SK-N-SH (cell line): ENCODE measurements at regions not wholly inside any gene's neighbourhood (a gene's known extent, or its start where the extent isn't known, plus 50 kb on each side); places are given as distances from the start of the nearest gene placed in this dataset.

Experiments
- CTCF ChIA-PET: fragments of 300-600, 350-600 bp; formaldehyde crosslinking; extraction: SDS; loops from one replicate; lab custom pipeline; 2021; lab: Yijun Ruan, JAX
- POLR2A ChIA-PET: fragments of 350-600 bp; sonication (Branson Sonifier 250); formaldehyde crosslinking; extraction: SDS; loops from one replicate; lab custom pipeline; 2020; ENCODE audit warnings: antibody characterized with exemption, inconsistent platforms; lab: Yijun Ruan, JAX
- DNase-seq: peaks from one replicate; pipeline ENCODE4 v3.0.0; 2012
- H2AFZ ChIP-seq: fragments of 200-600 bp; sonication (generic); 2 replicates; pipeline ENCODE4 v1.8.1; 2016; ENCODE audit warnings: antibody characterized with exemption, mild to moderate bottlenecking, low read depth
- H3F3A ChIP-seq: fragments of 200-600 bp; sonication (generic); replicated peaks from 2 replicates; pipeline ENCODE3; 2016; ENCODE audit warnings: antibody characterized with exemption, mild to moderate bottlenecking; ENCODE audit not compliant: insufficient read depth
- H3K27ac ChIP-seq, 2 experiments: fragments of 200-500 bp in 1 of 2; fragments of 200-600 bp in 1 of 2; sonication (Bioruptor generic) in 1 of 2; sonication (generic), shearing (Covaris generic) in 1 of 2; 2 replicates each; pipeline versions ENCODE4 v1.5.1 to v1.6.1; 2014 to 2016; ENCODE audit warnings: low read depth in 2 of 2, inconsistent platforms in 1 of 2, low read length in 1 of 2, mild to moderate bottlenecking in 1 of 2, mixed read lengths in 1 of 2
- H3K27me3 ChIP-seq: fragments of 200-600 bp; sonication (generic), shearing (Covaris generic); 2 replicates; pipeline ENCODE4 v1.6.1; 2016; ENCODE audit warnings: mixed run types; ENCODE audit not compliant: insufficient read depth
- H3K36me3 ChIP-seq, 2 experiments: fragments of 200-500 bp in 1 of 2; fragments of 200-600 bp in 1 of 2; sonication (Bioruptor generic) in 1 of 2; sonication (generic) in 1 of 2; replicated peaks in 1 of 2; 2 replicates each; pipeline versions ENCODE3 to v1.5.1; 2014 to 2016; ENCODE audit warnings: low read length in 1 of 2, mild to moderate bottlenecking in 1 of 2; ENCODE audit not compliant: insufficient read depth in 2 of 2, control insufficient read depth in 1 of 2
- H3K4me1 ChIP-seq, 2 experiments: fragments of 200-500 bp in 1 of 2; fragments of 200-600 bp in 1 of 2; sonication (Bioruptor generic) in 1 of 2; sonication (generic), shearing (Covaris generic) in 1 of 2; 2 replicates each; pipeline versions ENCODE4 v1.5.1 to v1.6.1; 2014 to 2016; ENCODE audit warnings: low read depth in 1 of 2, low read length in 1 of 2, mixed run types in 1 of 2; ENCODE audit not compliant: insufficient read depth in 2 of 2, control insufficient read depth in 1 of 2
- H3K4me2 ChIP-seq: fragments of 200-600 bp; sonication (generic), shearing (Covaris generic); 2 replicates; pipeline ENCODE4 v1.6.1; 2017; ENCODE audit warnings: mixed run types
- H3K4me3 ChIP-seq, 2 experiments: fragments of 200-500 bp in 1 of 2; fragments of 200-600 bp in 1 of 2; sonication (Bioruptor generic) in 1 of 2; sonication (generic), shearing (Covaris generic) in 1 of 2; 2 replicates each; pipeline versions ENCODE4 v1.5.1 to v1.8.1; 2014 to 2016; ENCODE audit warnings: low read depth in 2 of 2, inconsistent platforms in 1 of 2, low read length in 1 of 2, mild to moderate bottlenecking in 1 of 2, mixed read lengths in 1 of 2, moderate library complexity in 1 of 2
- H3K79me2 ChIP-seq: fragments of 200-600 bp; sonication (generic); 2 replicates; pipeline ENCODE4 v1.8.1; 2017; ENCODE audit warnings: mild to moderate bottlenecking; ENCODE audit not compliant: insufficient read depth
- H3K9ac ChIP-seq: fragments of 200-600 bp; sonication (generic); 2 replicates; pipeline ENCODE4 v1.6.1; 2017; ENCODE audit warnings: mixed run types
- H3K9me2 ChIP-seq: fragments of 200-600 bp; sonication (generic); 2 replicates; pipeline ENCODE4 v1.6.1; 2017; ENCODE audit warnings: mixed run types
- H3K9me3 ChIP-seq: fragments of 200-600 bp; sonication (generic); 2 replicates; pipeline ENCODE4 v1.6.1; 2017; ENCODE audit warnings: mixed run types, mild to moderate bottlenecking, moderate library complexity
- H4K20me1 ChIP-seq: fragments of 200-600 bp; sonication (generic); 2 replicates; pipeline ENCODE4 v1.6.1; 2017; ENCODE audit warnings: mild to moderate bottlenecking, mixed run types; ENCODE audit not compliant: insufficient read depth
- CTCF ChIP-seq: fragments of 200-600 bp; sonication (generic); IDR thresholded peaks from 2 replicates; pipeline ENCODE4 v1.6.1; 2017; ENCODE audit warnings: antibody characterized with exemption, mild to moderate bottlenecking, moderate library complexity
- EP300 ChIP-seq, 2 experiments: IDR thresholded peaks; 2 replicates each; pipeline versions ENCODE4 v1.4.0 to v1.6.1; 2012; ENCODE audit warnings: borderline replicate concordance in 1 of 2, low read depth in 1 of 2, low read length in 1 of 2
- FOSL2 ChIP-seq: IDR thresholded peaks from 2 replicates; pipeline ENCODE4 v1.4.0; 2012; ENCODE audit warnings: low read depth, mild to moderate bottlenecking, moderate library complexity, borderline replicate concordance
- FOXM1 ChIP-seq: IDR thresholded peaks from 2 replicates; pipeline ENCODE4 v1.4.0; 2012; ENCODE audit warnings: low read depth, mild to moderate bottlenecking
- GABPA ChIP-seq: IDR thresholded peaks from 2 replicates; pipeline ENCODE4 v1.4.0; 2012; ENCODE audit warnings: low read depth, mild to moderate bottlenecking
- GATA2 ChIP-seq: sonication (generic); formaldehyde crosslinking; IDR thresholded peaks from 2 replicates; pipeline ENCODE4 v1.5.0; 2020; ENCODE audit warnings: mild to moderate bottlenecking, missing genetic modification reagents
- MXI1 ChIP-seq: IDR thresholded peaks from 2 replicates; pipeline ENCODE4 v1.6.1; 2012; ENCODE audit warnings: mild to moderate bottlenecking, low read depth, low read length, improper control_type of control experiment
- NFIC ChIP-seq: IDR thresholded peaks from 2 replicates; pipeline ENCODE4 v1.4.0; 2012; ENCODE audit warnings: borderline replicate concordance
- NRF1 ChIP-seq: IDR thresholded peaks from 2 replicates; pipeline ENCODE4 v1.6.1; 2012; ENCODE audit warnings: low read depth, mild to moderate bottlenecking, low read length
- POLR2AphosphoS5 ChIP-seq: IDR thresholded peaks from 2 replicates; pipeline ENCODE4 v1.6.1; 2012; ENCODE audit warnings: low read depth, low read length
- RCOR1 ChIP-seq: fragments of 150-350 bp; IDR thresholded peaks from 2 replicates; pipeline ENCODE4 v1.6.1; 2017; ENCODE audit warnings: antibody characterized with exemption, low read length
- RFX5 ChIP-seq: IDR thresholded peaks from 2 replicates; pipeline ENCODE4 v1.6.1; 2012; ENCODE audit warnings: mild to moderate bottlenecking, improper control_type of control experiment, low read length
- RXRA ChIP-seq: IDR thresholded peaks from 2 replicates; pipeline ENCODE4 v1.4.0; 2012; ENCODE audit warnings: low read depth, mild to moderate bottlenecking, borderline replicate concordance
- SMC3 ChIP-seq: IDR thresholded peaks from 2 replicates; pipeline ENCODE4 v1.6.1; 2012; ENCODE audit warnings: low read depth, low read length, improper control_type of control experiment
- TCF12 ChIP-seq: IDR thresholded peaks from 2 replicates; pipeline ENCODE4 v1.4.0; 2012
- YY1 ChIP-seq: IDR thresholded peaks from 2 replicates; pipeline ENCODE4 v1.4.0; 2012; ENCODE audit warnings: low read depth, mild to moderate bottlenecking
- ZBTB33 ChIP-seq: IDR thresholded peaks from 2 replicates; pipeline ENCODE4 v1.4.0; 2012; ENCODE audit warnings: low read depth, borderline replicate concordance
- WGBS: methylation state at CpG from one replicate; pipeline ENCODE4 v1.1.6; 2017; ENCODE audit warnings: low lambda C conversion rate; 5-methylcytosine and 5-hydroxymethylcytosine counted together
- TF ChIP-seq, protein P1 (sequence below): IDR thresholded peaks from 2 replicates; pipeline ENCODE4 v1.4.0; 2012; ENCODE audit warnings: low read depth, borderline replicate concordance
- TF ChIP-seq, protein P2 (sequence below): fragments of 150-350 bp; IDR thresholded peaks from 2 replicates; pipeline ENCODE4 v1.6.1; 2017; ENCODE audit warnings: antibody characterized with exemption, low read length, low read depth, borderline replicate concordance

- no peak for TF ChIP-seq RXRA
- no peak for TF ChIP-seq NRF1
- TF ChIP-seq GATA2: no peak
- TF ChIP-seq EP300 (IDR thresholded peaks at IDR 0.05; ENCODE audit: borderline replicate concordance in 1 of 2, low read depth in 1 of 2, low read length in 1 of 2): no peak
- TF ChIP-seq SMC3: no peak
- no peak for TF ChIP-seq FOXM1
- TF ChIP-seq CTCF: no peak
- no peak for TF ChIP-seq RCOR1
Measured at GRCh38 chr16:52312716-52313115, 234.2 kb downstream of the TOX3 start (continued).

DNA sequence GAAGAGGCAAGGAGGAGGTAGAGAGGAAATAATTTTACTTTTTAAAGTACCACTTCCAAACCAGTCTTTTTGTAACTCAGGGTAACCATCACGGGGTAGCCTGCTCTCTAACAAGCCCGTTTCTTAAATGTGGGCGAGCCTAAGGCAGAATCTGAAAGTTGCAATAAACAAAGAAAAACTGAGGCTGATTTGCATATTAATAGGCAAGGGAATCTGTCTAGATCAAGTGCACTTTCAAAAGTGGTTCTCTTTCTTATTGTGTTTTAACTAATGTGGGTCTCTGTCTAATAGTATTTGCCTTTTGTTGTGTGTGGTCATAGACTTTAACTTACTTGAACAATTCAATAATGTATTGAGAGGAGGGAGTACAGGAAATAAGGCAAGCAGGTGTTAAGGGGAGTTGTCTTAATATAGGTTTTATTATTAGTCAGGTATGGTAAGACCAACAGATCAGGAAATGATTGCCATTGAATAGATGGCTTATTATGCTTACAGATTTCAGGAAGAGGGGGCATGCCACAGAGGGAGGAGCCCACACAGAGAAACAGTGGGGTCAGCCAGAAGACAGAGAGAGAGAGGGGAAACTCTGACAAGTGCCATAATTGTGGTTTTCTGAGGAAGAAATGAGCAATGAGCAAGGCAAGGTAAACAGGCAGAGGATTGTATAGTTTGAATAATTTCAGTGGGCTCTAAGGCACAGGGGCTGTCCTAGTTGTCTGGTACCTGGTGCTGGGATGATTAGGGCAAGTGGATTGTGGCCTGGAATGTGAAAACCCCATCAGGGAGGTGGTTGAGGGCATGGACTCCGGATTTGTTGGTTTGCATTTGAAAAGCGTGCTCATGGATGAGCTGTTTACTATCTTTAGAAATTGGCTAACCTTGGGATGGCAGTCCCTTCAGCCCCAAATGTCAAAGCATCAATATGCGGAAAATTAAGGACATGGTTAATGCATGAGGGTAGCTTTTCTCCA, 237.2 kb downstream of the TOX3 start:
- Histone ChIP-seq H3K4me1 (no peaks in the 10 kb centered on the region), H3K27me3 (no peaks in the 10 kb centered on the region), H3F3A (no peaks in the 10 kb centered on the region), H3K27ac (no peak overlapping the region), H3K4me3 (no peak overlapping the region), H2AFZ (no peak overlapping the region), H3K9ac (no peak overlapping the region), H4K20me1 (no peaks in the 10 kb centered on the region), H3K79me2 (no peaks in the 10 kb centered on the region), H3K36me3 (no peaks in the 10 kb centered on the region), H3K9me3 (no peaks in the 10 kb centered on the region; the same call in 1 of the 2 replicates), H3K9me2 (no peaks in the 10 kb centered on the region), H3K4me2 (no peak overlapping the region)
- ChIA-PET CTCF (no interaction called here), POLR2A (no interaction called here)
- WGBS: 8% methylated on average over 6 of the region's 6 CpGs
- no peak for DNase-seq
- TF ChIP-seq POLR2AphosphoS5 (no peak), FOSL2 (no peak), RXRA (no peak), GABPA (no peak), GATA2 (no peak)
- TF ChIP-seq, protein P1, sequence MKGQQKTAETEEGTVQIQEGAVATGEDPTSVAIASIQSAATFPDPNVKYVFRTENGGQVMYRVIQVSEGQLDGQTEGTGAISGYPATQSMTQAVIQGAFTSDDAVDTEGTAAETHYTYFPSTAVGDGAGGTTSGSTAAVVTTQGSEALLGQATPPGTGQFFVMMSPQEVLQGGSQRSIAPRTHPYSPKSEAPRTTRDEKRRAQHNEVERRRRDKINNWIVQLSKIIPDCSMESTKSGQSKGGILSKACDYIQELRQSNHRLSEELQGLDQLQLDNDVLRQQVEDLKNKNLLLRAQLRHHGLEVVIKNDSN: no peak

GRCh38 chr16:52308051-52308450, 238.9 kb downstream of the TOX3 start:
- no peak overlapping the region for H3K4me3 ChIP-seq
- CTCF ChIA-PET: no interaction called here
- H3K9ac ChIP-seq: no peak overlapping the region
- H3K27ac ChIP-seq: no peak overlapping the region
- no peaks in the 10 kb centered on the region for H3K27me3 ChIP-seq
- H3K4me2 ChIP-seq: no peak overlapping the region
- H3F3A ChIP-seq: no peaks in the 10 kb centered on the region
- H3K79me2 ChIP-seq: no peaks in the 10 kb centered on the region
- POLR2A ChIA-PET: no interaction called here
- H4K20me1 ChIP-seq: no peaks in the 10 kb centered on the region
- no peaks in the 10 kb centered on the region for H3K4me1 ChIP-seq
- H3K9me3 ChIP-seq: no peaks in the 10 kb centered on the region
- 11% methylated on average over 3 of the region's 3 CpGs for WGBS
- no peak overlapping the region for H2AFZ ChIP-seq
- H3K9me2 ChIP-seq: no peaks in the 10 kb centered on the region
- DNase-seq: no peak
- H3K36me3 ChIP-seq: no peaks in the 10 kb centered on the region
- TF ChIP-seq RFX5 (no peak), NRF1 (no peak), GABPA (no peak), YY1 (no peak), ZBTB33 (no peak), FOSL2 (no peak), NFIC (no peak), TCF12 (no peak), FOXM1 (no peak), MXI1 (no peak)
- TF ChIP-seq, protein P2, sequence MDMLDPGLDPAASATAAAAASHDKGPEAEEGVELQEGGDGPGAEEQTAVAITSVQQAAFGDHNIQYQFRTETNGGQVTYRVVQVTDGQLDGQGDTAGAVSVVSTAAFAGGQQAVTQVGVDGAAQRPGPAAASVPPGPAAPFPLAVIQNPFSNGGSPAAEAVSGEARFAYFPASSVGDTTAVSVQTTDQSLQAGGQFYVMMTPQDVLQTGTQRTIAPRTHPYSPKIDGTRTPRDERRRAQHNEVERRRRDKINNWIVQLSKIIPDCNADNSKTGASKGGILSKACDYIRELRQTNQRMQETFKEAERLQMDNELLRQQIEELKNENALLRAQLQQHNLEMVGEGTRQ: no peak
